Breast epithelium (tissue), 4 donors: ENCODE measurements at regions not wholly inside any gene's neighbourhood (a gene's known extent, or its start where the extent isn't known, plus 50 kb on each side); places are given as distances from the start of the nearest gene placed in this dataset.

Experiments used
- DNase-seq, 2 donors: peaks; one replicate each; pipeline ENCODE4 v3.0.0-alpha.2; 2019; ENCODE audit warnings: low spot score in 2 of 2
- H3K27ac ChIP-seq, 2 donors: fragments of 200-600 bp; sonication (generic) in 1 of 2; one replicate each; pipeline ENCODE4 v1.5.1; 2016 to 2019; ENCODE audit warnings: mild to moderate bottlenecking in 1 of 2
- H3K27me3 ChIP-seq, 2 donors: fragments of 200-600 bp; sonication (generic) in 1 of 2; one replicate each; pipeline versions ENCODE4 v1.5.1 to v1.6.0; 2017 to 2019; ENCODE audit warnings: control low read depth in 1 of 2, mild to moderate bottlenecking in 1 of 2
- H3K36me3 ChIP-seq: fragments of 200-600 bp; one replicate; pipeline ENCODE4 v1.5.1; 2019
- H3K4me1 ChIP-seq, 2 donors: fragments of 200-600 bp; sonication (generic); one replicate each; pipeline ENCODE4 v1.5.1; 2016 to 2019; ENCODE audit warnings: control low read depth in 1 of 2
- H3K4me3 ChIP-seq, 3 donors: fragments of 200-600 bp; sonication (generic); 1 replicate in 2 of 3; 2 replicates in 1 of 3; pipeline ENCODE4 v1.5.1; 2016 to 2019; ENCODE audit warnings: mild to moderate bottlenecking in 3 of 3, moderate library complexity in 2 of 3
- H3K9me3 ChIP-seq, 2 donors: fragments of 200-600 bp; sonication (generic) in 1 of 2; one replicate each; pipeline ENCODE4 v1.5.1; 2016 to 2019; ENCODE audit warnings: control low read depth in 1 of 2
- POLR2A ChIP-seq: fragments of 450-650 bp; IDR thresholded peaks from one replicate; pipeline ENCODE4 v1.6.1; 2016; ENCODE audit warnings: antibody characterized with exemption, mild to moderate bottlenecking, moderate library complexity
- POLR2AphosphoS5 ChIP-seq, 3 donors: sonication (generic); formaldehyde crosslinking; IDR thresholded peaks; one replicate each; pipeline ENCODE4 v1.6.1; 2017; ENCODE audit warnings: antibody characterized with exemption in 3 of 3
- intact Hi-C: fragments of 100-400 bp; cut with DNase I; formaldehyde crosslinking; loops from one replicate; pipeline ENCODE4 v1.15.1; 2023; ENCODE audit warnings: low total_unique reads
- TF ChIP-seq, protein P1 (sequence below), 3 donors: fragments of 450-650 bp; IDR thresholded peaks; one replicate each; pipeline ENCODE4 v1.5.1; 2016 to 2017; ENCODE audit warnings: antibody characterized with exemption in 3 of 3, mild to moderate bottlenecking in 3 of 3, moderate library complexity in 3 of 3

DNA sequence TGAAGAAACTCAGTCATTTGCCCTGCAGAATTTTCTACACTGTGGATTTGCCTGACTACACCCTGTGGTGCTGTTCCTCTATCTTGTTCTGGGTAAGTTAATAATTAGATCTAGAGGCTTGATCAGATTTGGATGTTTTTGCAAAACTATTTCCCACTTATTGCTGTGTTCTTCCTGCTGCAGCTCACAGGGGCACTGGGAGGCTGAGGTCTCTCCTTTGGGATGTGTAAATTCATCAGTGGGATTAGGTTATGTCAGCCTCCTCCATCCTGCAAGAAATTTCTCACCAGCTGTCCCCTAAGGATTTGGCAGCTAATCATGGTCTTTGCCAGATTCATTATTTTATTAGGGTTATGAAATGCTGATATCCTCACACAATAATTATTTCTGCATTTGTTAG, 148.1 kb upstream of the ZNF32 start:
- Histone ChIP-seq H3K27me3 (no peaks in the 10 kb centered on the region), H3K36me3 (no peaks in the 10 kb centered on the region), H3K4me3 (no peak overlapping the region), H3K27ac (no peak overlapping the region), H3K9me3 (no peaks in the 10 kb centered on the region), H3K4me1 (no peaks in the 10 kb centered on the region)
- TF ChIP-seq, protein P1, sequence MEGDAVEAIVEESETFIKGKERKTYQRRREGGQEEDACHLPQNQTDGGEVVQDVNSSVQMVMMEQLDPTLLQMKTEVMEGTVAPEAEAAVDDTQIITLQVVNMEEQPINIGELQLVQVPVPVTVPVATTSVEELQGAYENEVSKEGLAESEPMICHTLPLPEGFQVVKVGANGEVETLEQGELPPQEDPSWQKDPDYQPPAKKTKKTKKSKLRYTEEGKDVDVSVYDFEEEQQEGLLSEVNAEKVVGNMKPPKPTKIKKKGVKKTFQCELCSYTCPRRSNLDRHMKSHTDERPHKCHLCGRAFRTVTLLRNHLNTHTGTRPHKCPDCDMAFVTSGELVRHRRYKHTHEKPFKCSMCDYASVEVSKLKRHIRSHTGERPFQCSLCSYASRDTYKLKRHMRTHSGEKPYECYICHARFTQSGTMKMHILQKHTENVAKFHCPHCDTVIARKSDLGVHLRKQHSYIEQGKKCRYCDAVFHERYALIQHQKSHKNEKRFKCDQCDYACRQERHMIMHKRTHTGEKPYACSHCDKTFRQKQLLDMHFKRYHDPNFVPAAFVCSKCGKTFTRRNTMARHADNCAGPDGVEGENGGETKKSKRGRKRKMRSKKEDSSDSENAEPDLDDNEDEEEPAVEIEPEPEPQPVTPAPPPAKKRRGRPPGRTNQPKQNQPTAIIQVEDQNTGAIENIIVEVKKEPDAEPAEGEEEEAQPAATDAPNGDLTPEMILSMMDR (IDR thresholded peaks at IDR 0.05): no peak
- TF ChIP-seq POLR2AphosphoS5 (IDR thresholded peaks at IDR 0.05) (no peak), POLR2A (no peak)
- intact Hi-C loops: no loop called here
- no peak for DNase-seq

DNA sequence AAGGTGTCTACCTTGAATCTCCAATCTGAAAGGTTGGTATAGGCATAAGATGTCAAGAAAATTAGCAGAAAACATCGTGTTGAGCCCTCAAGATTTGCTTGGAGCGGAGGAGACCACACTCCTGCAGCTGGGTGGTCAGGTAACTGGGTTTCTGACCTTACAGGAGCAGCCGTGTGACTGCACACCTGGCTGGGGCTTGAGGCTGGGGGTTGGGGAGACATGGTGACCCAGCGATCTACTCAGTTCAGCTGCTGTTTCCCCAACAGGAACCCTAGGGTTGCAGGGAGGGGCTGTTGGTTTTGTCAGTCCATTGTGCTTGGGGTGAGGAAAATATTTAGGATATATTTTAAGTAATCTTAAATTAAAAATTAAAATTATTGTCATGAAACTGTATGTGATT, 147.0 kb upstream of the ZNF32 start:
- no peaks in the 10 kb centered on the region for H3K9me3 ChIP-seq
- no peak overlapping the region for H3K27ac ChIP-seq
- H3K27me3 ChIP-seq: no peaks in the 10 kb centered on the region
- no peak overlapping the region for H3K4me3 ChIP-seq
- intact Hi-C loops: no loop called here
- TF ChIP-seq, protein P1 (IDR thresholded peaks at IDR 0.05): no peak
- no peak for TF ChIP-seq POLR2AphosphoS5 (IDR thresholded peaks at IDR 0.05)
- TF ChIP-seq POLR2A: no peak
- no peaks in the 10 kb centered on the region for H3K36me3 ChIP-seq
- no peak for DNase-seq
- no peaks in the 10 kb centered on the region for H3K4me1 ChIP-seq

DNA sequence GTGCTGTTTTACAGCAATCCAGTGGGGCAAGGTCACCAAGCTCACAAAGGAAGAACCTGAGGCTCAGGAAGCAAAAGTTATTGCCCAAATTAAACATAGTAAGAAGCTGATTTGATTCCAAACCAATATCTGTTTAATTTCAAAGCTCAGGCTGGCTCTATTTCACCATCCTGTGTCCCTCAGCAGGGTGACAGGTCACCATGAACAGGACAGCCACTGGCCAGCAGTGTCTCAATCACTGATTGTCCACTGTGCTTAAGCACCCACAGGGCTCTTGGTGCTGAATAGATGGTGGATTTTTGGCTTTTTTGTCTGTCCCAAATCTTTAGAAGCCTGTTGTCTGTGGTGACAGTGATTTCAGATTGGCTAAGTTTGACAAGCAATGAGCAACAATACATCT, 146.4 kb upstream of the ZNF32 start:
- Histone ChIP-seq H3K4me1 (no peaks in the 10 kb centered on the region), H3K27ac (no peak overlapping the region), H3K27me3 (no peaks in the 10 kb centered on the region), H3K36me3 (no peaks in the 10 kb centered on the region), H3K4me3 (no peak overlapping the region), H3K9me3 (no peaks in the 10 kb centered on the region)
- intact Hi-C loops: no loop called here
- no peak for DNase-seq
- TF ChIP-seq POLR2AphosphoS5 (IDR thresholded peaks at IDR 0.05): no peak
- TF ChIP-seq, protein P1 (IDR thresholded peaks at IDR 0.05): no peak
- no peak for TF ChIP-seq POLR2A

DNA sequence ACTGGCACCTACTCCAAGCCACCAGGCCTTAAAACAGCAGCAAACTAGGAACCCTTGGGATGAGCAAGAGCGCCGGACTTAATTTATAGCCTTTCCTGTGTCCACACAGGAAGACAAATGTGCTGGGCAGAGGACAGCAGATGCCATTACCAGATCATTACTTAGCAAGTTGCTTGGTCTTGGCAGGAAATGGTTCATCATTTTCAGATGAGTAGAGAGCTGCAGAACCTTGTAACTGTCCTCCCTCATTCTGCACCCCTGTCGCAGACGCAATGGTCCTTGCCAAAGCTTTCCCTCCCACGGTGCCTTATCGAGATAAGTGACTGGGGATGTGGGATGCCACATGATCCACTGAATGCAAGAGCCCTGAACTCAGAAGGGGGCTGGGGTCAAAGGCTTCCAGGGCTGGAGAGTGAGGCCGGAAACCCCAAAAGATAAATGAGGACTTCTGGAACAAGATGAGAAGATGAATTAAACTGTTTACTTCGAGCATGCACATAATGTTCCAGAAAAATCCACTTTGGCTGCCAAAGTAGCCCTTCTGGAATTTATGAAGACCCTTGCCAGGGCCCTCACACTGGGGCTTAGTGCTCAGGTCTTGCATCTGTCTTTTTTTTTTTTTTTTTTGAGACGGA, 145.6 kb upstream of the ZNF32 start:
- intact Hi-C loops: no loop called here
- TF ChIP-seq POLR2AphosphoS5 (IDR thresholded peaks at IDR 0.05): peak in 1 of 3 donors; percentile 19
- TF ChIP-seq, protein P1 (IDR thresholded peaks at IDR 0.05): no peak
- Histone ChIP-seq H3K4me3 (no peak overlapping the region), H3K27me3 (no peaks in the 10 kb centered on the region), H3K36me3 (no peaks in the 10 kb centered on the region), H3K9me3 (no peaks in the 10 kb centered on the region), H3K4me1 (no peaks in the 10 kb centered on the region), H3K27ac (peak overlapping the region in 1 of 2 donors; percentile 25)
- no peak for DNase-seq

DNA sequence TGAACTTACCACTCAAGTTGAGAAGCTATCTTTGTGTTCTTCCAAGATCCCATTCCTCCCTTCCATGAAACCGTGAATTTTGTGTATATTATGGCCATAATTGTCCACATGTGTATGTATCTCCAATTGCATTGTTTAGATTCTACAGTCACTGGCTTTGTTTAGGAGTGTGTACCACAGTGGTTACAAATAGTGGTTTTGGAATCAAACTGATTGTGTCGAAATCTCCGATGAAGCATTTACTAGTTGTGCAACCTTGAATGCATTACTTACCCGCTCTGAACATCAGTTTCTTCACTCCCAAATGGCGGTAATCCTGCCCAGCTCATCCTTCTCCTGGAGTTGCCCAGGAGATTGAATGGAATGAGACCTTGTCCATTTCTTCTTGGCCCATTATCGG, 145.0 kb upstream of the ZNF32 start:
- Histone ChIP-seq H3K4me3 (no peak overlapping the region), H3K27me3 (no peaks in the 10 kb centered on the region), H3K9me3 (no peaks in the 10 kb centered on the region), H3K36me3 (no peaks in the 10 kb centered on the region), H3K4me1 (no peaks in the 10 kb centered on the region), H3K27ac (peak overlapping the region in 1 of 2 donors; percentile 25)
- TF ChIP-seq, protein P1 (IDR thresholded peaks at IDR 0.05): no peak
- TF ChIP-seq POLR2AphosphoS5 (IDR thresholded peaks at IDR 0.05) (no peak), POLR2A (no peak)
- intact Hi-C loops: no loop called here
- no peak for DNase-seq
